Activated CD8-positive, alpha-beta memory T cell treated with anti-CD3 and anti-CD28 coated beads for 36 hours (primary cell): ENCODE measurements at regions not wholly inside any gene's neighbourhood (a gene's known extent, or its start where the extent isn't known, plus 50 kb on each side); places are given as distances from the start of the nearest gene placed in this dataset.
"Not testable (repeated sequence)": the region's sequence is repeated elsewhere in the genome, so short reads cannot be mapped to it uniquely, and the experiment has no call there.

Experiments
- CTCF ChIA-PET: fragments of 350-600 bp; sonication (Branson Sonifier 250); formaldehyde crosslinking; loops from one replicate; lab custom pipeline; 2021; ENCODE audit warnings: antibody characterized with exemption; lab: Charles Lee
- POLR2A ChIA-PET: fragments of 350-600 bp; sonication (Branson Sonifier 250); formaldehyde crosslinking; loops from one replicate; lab custom pipeline; 2021; ENCODE audit warnings: antibody characterized with exemption; lab: Charles Lee

GRCh38 chr13:89294115-89294867 is 1623.1 kb downstream of the SLITRK5 start:
- ChIA-PET POLR2A (no interaction called here), CTCF (no interaction called here)

GRCh38 chr13:89307278-89307677 is 1636.1 kb downstream of the SLITRK5 start:
- POLR2A ChIA-PET: no interaction called here
- CTCF ChIA-PET: no interaction called here

DNA sequence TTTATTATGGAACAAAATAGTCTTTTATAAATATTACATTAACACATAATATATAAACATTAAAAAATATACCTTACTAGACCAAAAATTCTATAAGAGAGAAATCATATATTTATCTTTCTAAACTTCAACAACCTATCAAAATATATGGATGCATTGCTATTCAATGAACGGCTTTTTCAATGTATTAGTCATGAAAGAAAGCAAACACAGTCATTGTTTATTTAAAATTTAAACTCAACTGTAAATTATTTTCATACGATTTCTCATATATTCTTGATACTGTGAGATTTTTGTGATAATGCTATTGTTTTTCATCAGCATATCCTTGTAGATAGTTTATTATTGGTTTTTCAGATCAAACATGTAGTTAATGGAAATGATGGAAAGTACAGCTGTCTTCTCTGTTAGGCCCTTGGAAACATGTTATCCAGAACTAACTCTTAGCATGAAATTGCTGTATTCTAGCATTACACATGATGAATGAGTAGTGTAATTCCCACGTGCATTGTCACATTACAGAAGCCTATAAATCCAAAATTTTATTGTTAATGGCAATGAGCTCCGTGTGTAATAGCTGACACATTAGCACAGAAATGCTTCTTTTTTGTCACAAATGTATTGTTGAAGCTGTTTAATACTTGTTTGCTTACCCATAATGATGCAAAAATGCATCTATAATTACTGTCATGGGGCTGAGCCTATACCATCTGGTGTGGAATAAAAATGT is 1639.9 kb downstream of the SLITRK5 start:
- CTCF ChIA-PET: no interaction called here
- POLR2A ChIA-PET: no interaction called here

- POLR2A ChIA-PET: no interaction called here
- CTCF ChIA-PET: no interaction called here
These were observed 1644.1 kb downstream of the SLITRK5 start for GRCh38 chr13:89315287-89315686.

DNA sequence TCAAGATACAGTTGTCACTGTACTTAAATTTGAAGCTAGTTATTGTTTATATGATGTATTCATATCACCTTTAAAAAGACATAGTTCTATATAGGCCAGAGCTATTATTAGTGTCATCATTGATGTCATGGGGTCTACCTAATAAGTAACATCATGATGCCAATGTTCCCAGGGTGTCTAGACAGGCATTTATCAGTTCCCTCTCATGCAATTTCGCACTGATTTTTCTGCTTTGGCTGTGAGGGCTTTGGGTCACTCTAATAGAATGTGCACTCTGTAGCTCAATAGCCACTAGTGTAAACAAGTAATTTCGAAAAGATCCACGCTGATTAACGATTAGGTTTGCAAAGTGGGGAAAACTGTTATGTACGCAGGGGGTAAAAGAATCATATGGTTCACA is 1651.3 kb downstream of the SLITRK5 start:
- CTCF ChIA-PET: no interaction called here
- POLR2A ChIA-PET: no interaction called here

- ChIA-PET CTCF (no interaction called here), POLR2A (no interaction called here)
These were observed 1653.4 kb downstream of the SLITRK5 start for GRCh38 chr13:89324582-89324981.

DNA sequence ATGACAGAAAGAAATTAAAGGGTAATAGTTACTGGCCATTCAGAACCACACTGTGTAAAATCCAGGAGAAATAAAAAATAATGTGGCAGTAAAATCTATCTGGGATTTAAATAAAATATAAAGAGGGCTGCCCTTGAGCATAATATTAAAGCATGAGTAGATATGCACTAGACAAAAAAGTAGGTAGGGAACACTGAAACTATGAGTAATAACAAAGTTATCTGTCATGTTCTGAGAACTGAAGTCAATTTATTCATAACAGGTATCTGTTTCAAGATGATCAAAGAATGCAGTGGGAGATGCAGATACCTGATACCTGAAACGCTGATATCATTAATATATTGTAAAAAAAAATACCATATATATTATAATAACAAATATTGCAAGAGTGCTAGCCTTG is 1672.0 kb downstream of the SLITRK5 start:
- POLR2A ChIA-PET: no interaction called here
- CTCF ChIA-PET: no interaction called here

DNA sequence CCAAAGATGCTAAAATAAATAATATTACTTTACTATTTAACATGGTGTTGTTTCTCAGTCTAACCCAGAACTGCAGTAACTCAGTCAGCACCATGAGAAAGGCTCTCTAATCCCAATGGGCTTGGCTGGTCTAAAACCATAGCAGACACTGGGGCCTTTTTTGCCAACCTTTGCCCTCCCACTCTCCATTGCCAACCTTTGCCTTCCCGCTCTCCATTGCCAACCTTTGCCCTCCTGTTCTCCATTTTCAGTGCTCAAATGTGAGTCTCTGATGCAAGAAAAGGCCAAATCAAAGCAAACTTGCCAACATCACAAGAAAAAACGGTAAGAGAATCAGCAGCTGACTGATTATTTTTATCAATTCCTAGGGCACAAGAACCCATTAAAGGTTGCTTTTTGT is 1681.2 kb downstream of the SLITRK5 start:
- POLR2A ChIA-PET: no interaction called here
- CTCF ChIA-PET: no interaction called here

DNA sequence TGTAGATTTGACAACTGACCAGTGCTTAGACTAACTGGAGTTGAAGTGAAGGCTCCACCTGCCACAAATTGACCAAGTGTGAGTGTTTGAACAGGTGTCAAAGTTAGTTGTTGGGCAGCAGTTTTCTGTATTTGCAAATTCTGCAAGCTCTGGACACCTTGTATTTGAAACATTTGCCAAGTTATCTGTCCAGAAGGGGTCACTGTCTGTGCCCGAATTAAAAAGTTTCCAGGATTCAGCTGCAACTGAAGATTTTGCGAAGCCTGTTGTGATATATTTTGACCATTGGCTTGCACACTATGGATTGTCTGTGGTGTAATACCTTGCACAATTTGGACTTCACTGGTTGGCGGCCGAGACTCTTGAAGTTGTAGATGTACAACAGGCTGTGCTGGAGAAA is 1690.7 kb downstream of the SLITRK5 start:
- POLR2A ChIA-PET: no interaction called here

GRCh38 chr13:89363144-89363543 is 1692.0 kb downstream of the SLITRK5 start:
- POLR2A ChIA-PET: no interaction called here
- CTCF ChIA-PET: interaction anchor here (0.7 kb wide), 1 partner anchor 1653 kb away, joined by 3 read pairs; no protein-coding TSS in a partner anchor

More for the DNA sequence above, 1690.7 kb downstream of the SLITRK5 start:
- CTCF ChIA-PET: no interaction called here

GRCh38 chr13:89372193-89372592 is 1701.0 kb downstream of the SLITRK5 start:
- CTCF ChIA-PET: no interaction called here
- POLR2A ChIA-PET: no interaction called here

DNA sequence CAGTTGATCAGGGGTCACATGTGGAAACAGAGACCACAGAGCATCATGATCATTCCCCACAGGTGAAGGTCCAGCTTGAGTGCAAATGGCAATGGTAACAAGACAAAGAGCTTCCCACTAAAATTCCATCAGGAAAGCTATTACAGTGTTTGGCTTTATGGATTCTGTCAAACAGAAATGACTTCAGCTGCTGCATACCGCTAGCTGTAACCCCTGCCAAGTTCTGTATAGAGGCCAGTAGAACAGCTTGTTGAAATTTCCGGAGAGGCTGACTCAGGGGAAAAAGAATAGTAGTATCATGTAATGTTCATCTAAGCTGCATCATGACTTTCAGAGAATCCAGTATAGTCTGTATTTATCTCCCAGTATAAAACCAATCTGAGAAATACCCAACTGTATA is 1704.7 kb downstream of the SLITRK5 start:
- POLR2A ChIA-PET: no interaction called here
- CTCF ChIA-PET: no interaction called here

- CTCF ChIA-PET: no interaction called here
These were observed 1708.9 kb downstream of the SLITRK5 start for GRCh38 chr13:89380101-89380500.

DNA sequence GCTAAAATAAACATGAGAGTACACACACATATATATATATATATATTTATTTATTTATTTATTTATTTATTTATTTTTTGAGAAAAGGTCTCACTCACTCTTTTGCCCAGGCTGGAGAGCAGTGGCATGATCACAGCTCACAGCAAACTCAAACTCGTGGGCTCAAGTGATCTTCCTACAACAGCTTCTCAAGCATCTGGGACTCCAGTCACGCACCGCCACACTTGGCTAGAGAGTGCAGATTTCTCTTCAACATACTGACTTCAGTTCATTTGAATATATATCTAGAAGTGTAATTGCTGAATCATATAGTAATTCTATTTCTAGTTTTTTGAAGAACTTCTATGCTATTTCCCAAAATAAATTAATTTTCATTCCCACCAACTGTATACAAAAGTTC is 1711.8 kb downstream of the SLITRK5 start:
- POLR2A ChIA-PET: no interaction called here
- CTCF ChIA-PET: no interaction called here

More at GRCh38 chr13:89380101-89380500, 1708.9 kb downstream of the SLITRK5 start:
- POLR2A ChIA-PET: no interaction called here

DNA sequence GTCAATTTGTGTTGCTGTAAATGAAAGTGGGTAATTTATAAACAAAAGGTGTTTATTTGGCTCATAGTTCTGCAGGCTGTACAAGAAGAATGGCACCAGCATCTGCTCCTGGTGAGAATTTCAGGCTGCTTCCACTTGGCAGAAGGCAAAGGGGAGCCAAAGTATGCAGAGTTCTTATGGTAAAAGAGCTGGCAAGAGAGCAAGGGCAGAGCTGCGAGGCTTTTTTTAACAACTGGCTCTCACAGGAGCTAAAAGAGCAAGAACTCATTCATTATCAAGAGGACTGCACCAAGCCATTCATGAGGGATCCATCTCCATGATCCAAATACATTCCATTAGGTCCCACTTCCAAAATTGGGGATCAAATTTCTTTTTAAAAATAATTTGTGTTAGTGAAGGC is 1712.7 kb downstream of the SLITRK5 start:
- ChIA-PET POLR2A (no interaction called here), CTCF (no interaction called here)

DNA sequence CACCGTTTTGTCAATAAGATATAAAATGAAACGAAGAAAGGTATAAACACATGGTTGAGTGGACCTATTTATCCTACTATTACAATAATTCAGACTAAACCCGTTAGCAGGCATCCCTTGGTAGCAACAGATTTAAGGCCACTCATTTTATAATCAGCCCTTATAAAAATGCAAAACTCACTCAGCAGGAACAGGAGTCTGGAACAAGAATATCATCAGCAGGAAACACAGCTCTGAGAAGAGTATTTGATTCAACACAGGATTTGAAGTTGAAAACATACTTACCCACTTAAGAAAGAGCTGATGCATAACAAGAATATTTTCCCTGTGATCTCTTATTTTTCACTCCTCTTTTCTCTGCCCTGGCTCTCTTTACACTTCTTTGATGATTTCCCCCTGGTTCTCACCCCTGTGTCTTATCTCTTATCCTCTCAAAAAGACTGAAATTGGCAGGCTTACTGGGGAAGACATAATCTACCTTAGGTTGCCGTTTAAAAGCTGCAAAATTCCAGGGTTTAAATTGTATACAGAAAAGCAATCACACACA is 1722.7 kb downstream of the SLITRK5 start:
- ChIA-PET CTCF (no interaction called here), POLR2A (no interaction called here)

- POLR2A ChIA-PET: no interaction called here
- CTCF ChIA-PET: no interaction called here
These were observed 1730.1 kb downstream of the SLITRK5 start for GRCh38 chr13:89401264-89401675.

- POLR2A ChIA-PET: no interaction called here
- CTCF ChIA-PET: no interaction called here
These were observed 1731.0 kb downstream of the SLITRK5 start for GRCh38 chr13:89402211-89402610.

DNA sequence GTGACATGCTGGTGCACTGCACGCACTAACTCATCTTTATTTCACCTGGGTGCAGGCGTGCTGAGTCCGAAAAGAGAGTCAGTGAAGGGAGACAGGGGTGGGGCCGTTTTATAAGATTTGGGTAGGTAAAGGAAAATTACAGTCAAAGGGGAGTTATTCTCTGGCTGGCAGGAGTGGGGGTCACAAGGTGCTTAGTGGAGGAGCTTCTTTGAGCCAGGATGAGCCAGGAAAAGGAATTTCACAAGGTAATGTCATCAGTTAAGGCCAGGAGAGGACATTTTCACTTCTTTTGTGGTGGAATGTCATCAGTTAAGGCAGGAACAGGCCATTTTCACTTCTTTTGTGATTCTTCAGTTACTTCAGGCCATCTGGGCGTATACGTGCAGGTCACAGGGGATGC is 1734.9 kb downstream of the SLITRK5 start:
- POLR2A ChIA-PET, CTCF ChIA-PET: not testable (repeated sequence)

- ChIA-PET POLR2A (no interaction called here), CTCF (no interaction called here)
These were observed 1736.2 kb downstream of the SLITRK5 start for GRCh38 chr13:89407357-89407756.

DNA sequence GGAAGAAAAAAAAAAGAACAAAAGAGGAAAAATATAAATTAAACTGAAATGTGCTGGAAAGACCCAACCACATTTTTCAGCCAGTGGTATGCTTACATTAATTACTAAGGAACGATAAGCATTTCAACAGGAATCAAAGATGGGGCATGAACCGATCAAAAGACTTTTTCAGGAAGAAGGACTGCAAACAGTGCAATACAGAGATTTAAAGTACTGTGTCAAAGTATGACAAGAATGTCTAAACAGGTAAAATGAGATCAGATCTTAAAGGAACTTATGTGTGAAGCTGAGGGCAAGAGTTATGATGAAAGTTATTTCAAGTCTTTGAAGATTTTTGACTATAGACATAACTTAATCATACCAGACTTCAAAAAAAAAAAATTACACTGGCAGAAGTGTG is 1761.8 kb downstream of the SLITRK5 start:
- CTCF ChIA-PET: no interaction called here
- POLR2A ChIA-PET: no interaction called here
